OCI-LY7 (cell line): ENCODE measurements at regions not wholly inside any gene's neighbourhood (a gene's known extent, or its start where the extent isn't known, plus 50 kb on each side); places are given as distances from the start of the nearest gene placed in this dataset.

ENCODE experiments used
- CTCF ChIP-seq: fragments of 200-600 bp; sonication (generic); conservative IDR thresholded peaks from 2 replicates; pipeline ENCODE4 v1.5.1; 2014; ENCODE audit warnings: mild to moderate bottlenecking, antibody characterized with exemption, low read length, moderate library complexity, mixed read lengths
- EZH2phosphoT487 ChIP-seq: fragments of 200-600 bp; sonication (generic); IDR thresholded peaks from 2 replicates; pipeline ENCODE4 v1.6.1; 2018; ENCODE audit warnings: low read depth, borderline replicate concordance, mild to moderate bottlenecking, mixed run types, antibody characterized with exemption, low read length, moderate library complexity, mixed read lengths

- TF ChIP-seq CTCF (no peak), EZH2phosphoT487 (no peak)
Observed at GRCh38 chr16:9404811-9405210, 313.4 kb downstream of the HAPSTR1 start.
